ENCODE measurements at regions not wholly inside any gene's neighbourhood (a gene's known extent, or its start where the extent isn't known, plus 50 kb on each side); places are given as distances from the start of the nearest gene placed in this dataset.
A peak's percentile ranks its signal among the peaks of the same experiment; 100 is the strongest.
"Not testable (repeated sequence)": the region's sequence is repeated elsewhere in the genome, so short reads cannot be mapped to it uniquely, and the experiment has no call there.

- DNase-seq, result no peak
- ATAC-seq, result peak in 1 of 2 donors; percentile 49
- Histone ChIP-seq H3K4me1 (ENCODE audit: control insufficient read depth, insufficient read depth, low read length) (no peaks in the 10 kb centered on the region), H3K27ac (ENCODE audit: low read length) (no peak overlapping the region), H3K27me3 (ENCODE audit: control insufficient read depth, insufficient read depth) (peaks cover 4% of the 10 kb centered on the region), H3K9me3 (ENCODE audit: control insufficient read depth, low read length) (no peaks in the 10 kb centered on the region), H3K4me3 (ENCODE audit: low read length) (no peak overlapping the region)
- WGBS, result 57% methylated on average over 2 of the region's 2 CpGs
- intact Hi-C loops (cut with DNase I), result no loop called here
Observed at GRCh38 chr17:34024806-34025551, 230.1 kb upstream of the CCL2 start.

- H3K27me3 ChIP-seq (ENCODE audit: control insufficient read depth, insufficient read depth); H3K9me3 ChIP-seq (ENCODE audit: control insufficient read depth, low read length); ATAC-seq; intact Hi-C loops (cut with DNase I); H3K4me1 ChIP-seq (ENCODE audit: control insufficient read depth, insufficient read depth, low read length); H3K4me3 ChIP-seq (ENCODE audit: low read length); H3K27ac ChIP-seq (ENCODE audit: low read length); DNase-seq: not testable (repeated sequence)
- 69% methylated on average over 7 of the region's 7 CpGs for WGBS
Observed at GRCh38 chr17:34030601-34031000, 224.5 kb upstream of the CCL2 start.

- H3K9me3 ChIP-seq (ENCODE audit: control insufficient read depth, low read length); H3K4me1 ChIP-seq (ENCODE audit: control insufficient read depth, insufficient read depth, low read length); DNase-seq; H3K27me3 ChIP-seq (ENCODE audit: control insufficient read depth, insufficient read depth); intact Hi-C loops (cut with DNase I); ATAC-seq; H3K4me3 ChIP-seq (ENCODE audit: low read length); H3K27ac ChIP-seq (ENCODE audit: low read length): not testable (repeated sequence)
Observed at GRCh38 chr17:34032305-34032704, 222.8 kb upstream of the CCL2 start.

GRCh38 chr17:34038786-34039185 lies 216.3 kb upstream of the CCL2 start:
- H3K9me3 ChIP-seq (ENCODE audit: control insufficient read depth, low read length); H3K4me3 ChIP-seq (ENCODE audit: low read length); H3K27me3 ChIP-seq (ENCODE audit: control insufficient read depth, insufficient read depth); intact Hi-C loops (cut with DNase I); H3K4me1 ChIP-seq (ENCODE audit: control insufficient read depth, insufficient read depth, low read length); H3K27ac ChIP-seq (ENCODE audit: low read length); DNase-seq: not testable (repeated sequence)
- WGBS, result 49% methylated on average over 9 of the region's 9 CpGs
- ATAC-seq, result peak in 1 of 2 donors; percentile 80

GRCh38 chr17:34039213-34039612 lies 215.9 kb upstream of the CCL2 start:
- WGBS, result 63% methylated on average over 11 of the region's 11 CpGs
- intact Hi-C loops (cut with DNase I); H3K27me3 ChIP-seq (ENCODE audit: control insufficient read depth, insufficient read depth); H3K9me3 ChIP-seq (ENCODE audit: control insufficient read depth, low read length); H3K4me1 ChIP-seq (ENCODE audit: control insufficient read depth, insufficient read depth, low read length); H3K4me3 ChIP-seq (ENCODE audit: low read length); H3K27ac ChIP-seq (ENCODE audit: low read length): not testable (repeated sequence)
- peak in 1 of 3 donors; percentile 50 for DNase-seq
- ATAC-seq, result peak in 1 of 2 donors; percentile 56

- peak; percentile 70 to 75 for ATAC-seq
- intact Hi-C loops (cut with DNase I); H3K4me3 ChIP-seq (ENCODE audit: low read length): not testable (repeated sequence)
Observed at GRCh38 chr17:34039759-34040555, 215.1 kb upstream of the CCL2 start.

GRCh38 chr17:34045990-34046389 lies 209.1 kb upstream of the CCL2 start:
- intact Hi-C loops (cut with DNase I), result no loop called here

More at GRCh38 chr17:34039759-34040555, 215.1 kb upstream of the CCL2 start:
- not testable (repeated sequence) for H3K27me3 ChIP-seq (ENCODE audit: control insufficient read depth, insufficient read depth); H3K4me1 ChIP-seq (ENCODE audit: control insufficient read depth, insufficient read depth, low read length); H3K27ac ChIP-seq (ENCODE audit: low read length); H3K9me3 ChIP-seq (ENCODE audit: control insufficient read depth, low read length)
- peak in 2 of 3 donors; percentile 51 to 58 for DNase-seq
- 46% methylated on average over 68 of the region's 69 CpGs for WGBS

GRCh38 chr17:34051046-34051445 lies 204.0 kb upstream of the CCL2 start:
- DNase-seq, result no peak
- no peak for ATAC-seq
- H3K27ac ChIP-seq (ENCODE audit: low read length), result no peak overlapping the region
- peaks cover 2% of the 10 kb centered on the region for H3K9me3 ChIP-seq (ENCODE audit: control insufficient read depth, low read length)
- 70% methylated on average over 3 of the region's 3 CpGs for WGBS
- no peaks in the 10 kb centered on the region for H3K4me1 ChIP-seq (ENCODE audit: control insufficient read depth, insufficient read depth, low read length)
- no peaks in the 10 kb centered on the region for H3K27me3 ChIP-seq (ENCODE audit: control insufficient read depth, insufficient read depth)
- intact Hi-C loops (cut with DNase I), result no loop called here
- H3K4me3 ChIP-seq (ENCODE audit: low read length), result no peak overlapping the region

More at GRCh38 chr17:34045990-34046389, 209.1 kb upstream of the CCL2 start:
- no peak overlapping the region for H3K4me3 ChIP-seq (ENCODE audit: low read length)
- ATAC-seq (no peak), DNase-seq (no peak)
- no peak overlapping the region for H3K27ac ChIP-seq (ENCODE audit: low read length)
- 80% methylated on average over 2 of the region's 2 CpGs for WGBS
- no peaks in the 10 kb centered on the region for H3K27me3 ChIP-seq (ENCODE audit: control insufficient read depth, insufficient read depth)
- no peaks in the 10 kb centered on the region for H3K4me1 ChIP-seq (ENCODE audit: control insufficient read depth, insufficient read depth, low read length)
- peaks cover 2% of the 10 kb centered on the region for H3K9me3 ChIP-seq (ENCODE audit: control insufficient read depth, low read length)

GRCh38 chr17:34054495-34054894 lies 200.6 kb upstream of the CCL2 start:
- H3K9me3 ChIP-seq (ENCODE audit: control insufficient read depth, low read length), result no peaks in the 10 kb centered on the region
- no peaks in the 10 kb centered on the region for H3K4me1 ChIP-seq (ENCODE audit: control insufficient read depth, insufficient read depth, low read length)
- no peak overlapping the region for H3K4me3 ChIP-seq (ENCODE audit: low read length)
- no peak for ATAC-seq
- H3K27me3 ChIP-seq (ENCODE audit: control insufficient read depth, insufficient read depth), result no peaks in the 10 kb centered on the region
- no peak overlapping the region for H3K27ac ChIP-seq (ENCODE audit: low read length)
- DNase-seq, result no peak
- WGBS, result 71% methylated on average over 1 of the region's 1 CpG
- intact Hi-C loops (cut with DNase I), result no loop called here

- Histone ChIP-seq H3K27ac (ENCODE audit: low read length) (no peak overlapping the region), H3K4me3 (ENCODE audit: low read length) (no peak overlapping the region), H3K9me3 (ENCODE audit: control insufficient read depth, low read length) (no peaks in the 10 kb centered on the region), H3K27me3 (ENCODE audit: control insufficient read depth, insufficient read depth) (no peaks in the 10 kb centered on the region), H3K4me1 (ENCODE audit: control insufficient read depth, insufficient read depth, low read length) (no peaks in the 10 kb centered on the region)
- DNase-seq (no peak), ATAC-seq (no peak)
- intact Hi-C loops (cut with DNase I), result no loop called here
- WGBS, result 43% methylated on average over 3 of the region's 3 CpGs
Observed at GRCh38 chr17:34055606-34056005, 199.5 kb upstream of the CCL2 start.

- WGBS, result 89% methylated on average over 10 of the region's 10 CpGs
- no peak for DNase-seq
- H3K27ac ChIP-seq (ENCODE audit: low read length), result no peak overlapping the region
- H3K27me3 ChIP-seq (ENCODE audit: control insufficient read depth, insufficient read depth), result no peaks in the 10 kb centered on the region
- H3K4me1 ChIP-seq (ENCODE audit: control insufficient read depth, insufficient read depth, low read length), result no peaks in the 10 kb centered on the region
- no peak for ATAC-seq
- no peak overlapping the region for H3K4me3 ChIP-seq (ENCODE audit: low read length)
- intact Hi-C loops (cut with DNase I), result no loop called here
- H3K9me3 ChIP-seq (ENCODE audit: control insufficient read depth, low read length), result no peaks in the 10 kb centered on the region
Observed at GRCh38 chr17:34059423-34060220, 195.5 kb upstream of the CCL2 start.
